ENCODE measurements at regions not wholly inside any gene's neighbourhood (a gene's known extent, or its start where the extent isn't known, plus 50 kb on each side); places are given as distances from the start of the nearest gene placed in this dataset.

DNA sequence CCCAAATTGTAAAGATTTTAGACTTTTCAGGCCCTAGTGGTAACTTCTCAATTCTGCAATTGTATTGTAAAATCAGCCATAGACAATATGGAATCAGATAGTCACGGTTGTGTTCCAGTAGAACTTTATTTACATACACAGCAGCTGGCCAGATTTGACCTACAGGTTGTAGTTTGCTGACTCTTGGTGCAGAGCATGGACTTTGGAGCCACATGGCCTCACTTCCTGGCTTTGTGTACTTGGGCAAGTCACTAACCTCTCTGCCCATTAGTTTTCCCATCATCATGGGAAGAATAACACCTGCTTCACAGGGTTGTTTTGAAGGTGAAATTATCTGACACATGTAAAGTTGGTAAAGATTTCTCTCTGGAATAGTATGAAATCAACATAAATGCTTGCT is 147.6 kb downstream of the TMEM200C start:
- H3K27ac ChIP-seq (ENCODE audit: low read depth) = no peak overlapping the region
- no peaks in the 10 kb centered on the region for H3K4me1 ChIP-seq (ENCODE audit: insufficient read depth)
- 55% methylated on average over 1 of the region's 1 CpG for WGBS
- H3K4me3 ChIP-seq (ENCODE audit: low read depth, low read length) = no peak overlapping the region
- H3K36me3 ChIP-seq (ENCODE audit: insufficient read depth) = no peaks in the 10 kb centered on the region
- no peak for DNase-seq (ENCODE audit: extremely low spot score)

DNA sequence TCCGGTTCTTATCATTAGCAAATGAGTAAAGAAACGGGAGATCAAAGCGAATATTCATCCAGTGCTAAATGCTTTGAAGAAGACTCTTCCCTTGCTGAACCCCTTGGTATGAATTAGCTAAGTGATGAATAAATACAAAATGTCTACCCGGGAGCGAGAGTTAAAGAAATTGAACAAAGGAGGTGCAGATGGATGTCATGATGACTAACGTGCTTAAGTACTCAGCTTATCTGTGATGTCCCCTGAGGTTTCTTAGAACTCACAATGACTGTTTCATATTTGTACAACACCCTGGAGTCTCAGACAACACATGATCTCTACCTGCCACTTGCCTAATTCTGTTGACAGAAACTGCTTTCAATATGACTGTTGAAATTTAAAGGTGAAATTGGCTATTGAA is 148.5 kb downstream of the TMEM200C start:
- DNase-seq (ENCODE audit: extremely low spot score) = no peak
- 46% methylated on average over 6 of the region's 6 CpGs for WGBS
- Histone ChIP-seq H3K27ac (ENCODE audit: low read depth) (no peak overlapping the region), H3K36me3 (ENCODE audit: insufficient read depth) (no peaks in the 10 kb centered on the region), H3K4me1 (ENCODE audit: insufficient read depth) (no peaks in the 10 kb centered on the region), H3K4me3 (ENCODE audit: low read depth, low read length) (no peak overlapping the region)

GRCh38 chr18:5744659-5745058 is 150.7 kb downstream of the TMEM200C start:
- Histone ChIP-seq H3K36me3 (ENCODE audit: insufficient read depth) (no peaks in the 10 kb centered on the region), H3K4me3 (ENCODE audit: low read depth, low read length) (no peak overlapping the region), H3K27ac (ENCODE audit: low read depth) (no peak overlapping the region), H3K4me1 (ENCODE audit: insufficient read depth) (no peaks in the 10 kb centered on the region)
- WGBS = 59% methylated on average over 3 of the region's 3 CpGs
- DNase-seq (ENCODE audit: extremely low spot score) = no peak

DNA sequence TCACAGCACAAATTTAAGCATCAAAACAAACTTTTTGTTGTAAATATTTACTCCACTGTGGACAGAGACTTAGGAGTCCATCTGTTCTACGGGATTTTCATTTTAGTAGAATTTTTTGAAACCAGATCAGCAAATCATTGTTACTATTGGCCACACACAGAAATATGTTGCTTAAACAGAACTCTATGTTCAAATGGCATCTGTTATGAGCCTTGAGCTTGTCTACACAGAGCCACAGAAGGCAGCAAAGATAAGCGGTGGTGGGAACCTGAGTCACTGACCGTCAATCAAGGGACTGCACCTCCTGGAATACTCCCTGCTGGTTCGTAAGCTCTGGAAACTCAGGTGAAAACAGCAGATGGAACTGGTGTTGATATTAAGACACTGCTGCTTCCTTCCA is 156.8 kb downstream of the TMEM200C start:
- 59% methylated on average over 4 of the region's 4 CpGs for WGBS
- H3K27ac ChIP-seq (ENCODE audit: low read depth) = no peak overlapping the region
- no peak overlapping the region for H3K4me3 ChIP-seq (ENCODE audit: low read depth, low read length)
- no peaks in the 10 kb centered on the region for H3K4me1 ChIP-seq (ENCODE audit: insufficient read depth)
- no peak for DNase-seq (ENCODE audit: extremely low spot score)
- H3K36me3 ChIP-seq (ENCODE audit: insufficient read depth) = no peaks in the 10 kb centered on the region

DNA sequence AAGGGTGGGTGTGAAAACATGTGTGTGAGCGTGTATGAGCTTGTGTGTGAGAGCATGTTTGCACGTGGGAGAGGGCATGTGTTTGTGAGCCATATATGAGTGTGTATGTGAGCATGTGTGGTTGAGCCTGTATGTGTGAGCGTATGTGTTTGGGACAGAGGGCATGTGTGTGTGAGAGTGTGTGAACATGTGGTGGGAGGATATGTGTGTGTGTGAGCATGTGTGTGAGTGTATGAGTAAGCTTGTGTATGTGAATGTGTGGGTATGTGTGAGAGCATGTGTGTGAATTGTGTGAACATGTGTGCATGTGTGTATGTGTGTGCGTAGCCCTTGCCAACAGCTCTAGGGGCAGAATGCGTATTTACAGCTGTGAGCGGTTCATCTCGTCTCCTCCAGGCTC is 163.0 kb downstream of the TMEM200C start:
- 92% methylated on average over 7 of the region's 7 CpGs for WGBS
- no peak for DNase-seq (ENCODE audit: extremely low spot score)
- Histone ChIP-seq H3K27ac (ENCODE audit: low read depth) (no peak overlapping the region), H3K4me3 (ENCODE audit: low read depth, low read length) (no peak overlapping the region), H3K36me3 (ENCODE audit: insufficient read depth) (no peaks in the 10 kb centered on the region), H3K4me1 (ENCODE audit: insufficient read depth) (no peaks in the 10 kb centered on the region)

GRCh38 chr18:5729983-5730699 is 165.2 kb downstream of the TMEM200C start:
- Histone ChIP-seq H3K4me3 (ENCODE audit: low read depth, low read length) (no peak overlapping the region), H3K4me1 (ENCODE audit: insufficient read depth) (no peaks in the 10 kb centered on the region), H3K36me3 (ENCODE audit: insufficient read depth) (no peaks in the 10 kb centered on the region), H3K27ac (ENCODE audit: low read depth) (no peak overlapping the region)
- no peak for DNase-seq (ENCODE audit: extremely low spot score)
- WGBS = 56% methylated on average over 6 of the region's 6 CpGs

GRCh38 chr18:5728531-5728930 is 166.8 kb downstream of the TMEM200C start:
- Histone ChIP-seq H3K4me1 (ENCODE audit: insufficient read depth) (no peaks in the 10 kb centered on the region), H3K4me3 (ENCODE audit: low read depth, low read length) (no peak overlapping the region), H3K27ac (ENCODE audit: low read depth) (no peak overlapping the region), H3K36me3 (ENCODE audit: insufficient read depth) (no peaks in the 10 kb centered on the region)
- WGBS = 15% methylated on average over 5 of the region's 5 CpGs
- DNase-seq (ENCODE audit: extremely low spot score) = no peak

DNA sequence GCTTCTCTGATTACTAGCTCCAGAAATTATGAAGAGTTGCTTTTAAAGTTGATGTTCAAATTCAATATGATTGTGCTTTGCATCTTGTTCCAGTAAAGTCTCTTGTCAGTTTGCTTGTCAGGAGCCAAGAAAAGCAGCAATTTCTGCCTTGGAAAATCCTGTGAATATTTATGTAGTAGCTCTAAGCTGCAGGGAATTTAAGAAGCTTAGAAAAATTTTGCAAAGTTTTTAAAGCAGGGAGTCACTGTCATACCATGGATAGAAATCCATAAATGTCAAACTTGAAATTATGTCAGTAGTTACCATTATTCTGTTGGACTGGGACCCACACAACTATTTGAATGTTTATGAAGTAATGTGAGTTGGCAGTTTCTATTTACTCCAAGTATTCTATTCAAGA is 169.3 kb downstream of the TMEM200C start:
- Histone ChIP-seq H3K27ac (ENCODE audit: low read depth) (no peak overlapping the region), H3K36me3 (ENCODE audit: insufficient read depth) (no peaks in the 10 kb centered on the region), H3K4me3 (ENCODE audit: low read depth, low read length) (no peak overlapping the region), H3K4me1 (ENCODE audit: insufficient read depth) (no peaks in the 10 kb centered on the region)
- no peak for DNase-seq (ENCODE audit: extremely low spot score)

GRCh38 chr18:5721924-5722323 is 173.4 kb downstream of the TMEM200C start:
- no peak for DNase-seq (ENCODE audit: extremely low spot score)
- H3K27ac ChIP-seq (ENCODE audit: low read depth) = no peak overlapping the region
- H3K4me1 ChIP-seq (ENCODE audit: insufficient read depth) = no peaks in the 10 kb centered on the region
- H3K36me3 ChIP-seq (ENCODE audit: insufficient read depth) = no peaks in the 10 kb centered on the region
- 77% methylated on average over 10 of the region's 10 CpGs for WGBS
- no peak overlapping the region for H3K4me3 ChIP-seq (ENCODE audit: low read depth, low read length)

- no peaks in the 10 kb centered on the region for H3K36me3 ChIP-seq (ENCODE audit: insufficient read depth)
- no peak overlapping the region for H3K27ac ChIP-seq (ENCODE audit: low read depth)
- H3K4me1 ChIP-seq (ENCODE audit: insufficient read depth) = no peaks in the 10 kb centered on the region
- H3K4me3 ChIP-seq (ENCODE audit: low read depth, low read length) = no peak overlapping the region
- no peak for DNase-seq (ENCODE audit: extremely low spot score)
- 69% methylated on average over 9 of the region's 9 CpGs for WGBS
Observed at GRCh38 chr18:5720132-5720531, 175.2 kb downstream of the TMEM200C start.

DNA sequence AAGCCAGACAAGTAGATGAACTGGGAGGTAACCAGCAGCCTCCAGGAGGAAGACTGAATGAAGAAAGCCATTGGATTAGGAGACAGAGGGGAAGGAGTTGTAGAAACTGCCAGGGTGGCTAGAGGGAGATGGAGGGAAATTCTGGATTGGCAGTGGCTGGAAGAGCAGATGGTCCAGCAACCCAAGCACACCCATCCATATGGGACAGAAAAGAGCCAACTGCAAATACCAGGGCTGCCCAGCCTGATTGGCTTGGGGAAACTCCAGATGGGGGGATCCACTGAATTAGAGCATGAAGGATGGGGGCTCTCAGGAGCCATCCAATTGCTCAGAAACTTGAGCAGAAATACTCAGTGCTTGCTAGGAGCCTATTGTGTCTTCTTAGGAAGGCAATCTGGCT is 173.5 kb upstream of the EPB41L3 start:
- Histone ChIP-seq H3K27ac (ENCODE audit: low read depth) (no peak overlapping the region), H3K36me3 (ENCODE audit: insufficient read depth) (no peaks in the 10 kb centered on the region), H3K4me1 (ENCODE audit: insufficient read depth) (no peaks in the 10 kb centered on the region), H3K4me3 (ENCODE audit: low read depth, low read length) (no peak overlapping the region)
- DNase-seq (ENCODE audit: extremely low spot score) = no peak

DNA sequence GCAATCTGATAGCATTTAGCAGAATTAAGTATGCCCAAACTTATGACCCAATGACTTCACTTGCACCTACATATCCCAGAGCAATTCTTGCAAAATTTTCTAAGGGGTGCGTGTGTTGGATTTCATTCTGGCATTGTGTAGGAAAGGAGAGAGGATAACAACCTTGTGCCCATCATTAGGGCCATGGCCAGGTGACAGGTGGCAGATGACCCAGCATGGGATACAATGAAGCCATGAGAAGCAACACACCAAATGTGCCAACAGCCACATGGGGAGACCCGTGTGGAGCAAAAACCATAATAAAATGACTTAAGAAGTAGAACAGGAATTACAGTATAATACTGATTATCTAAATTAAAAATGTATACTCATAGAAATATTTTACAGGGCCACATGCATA is 166.9 kb upstream of the EPB41L3 start:
- WGBS = 93% methylated on average over 2 of the region's 2 CpGs
- H3K4me1 ChIP-seq (ENCODE audit: insufficient read depth) = no peaks in the 10 kb centered on the region
- DNase-seq (ENCODE audit: extremely low spot score) = no peak
- no peak overlapping the region for H3K27ac ChIP-seq (ENCODE audit: low read depth)
- H3K4me3 ChIP-seq (ENCODE audit: low read depth, low read length) = no peak overlapping the region
- H3K36me3 ChIP-seq (ENCODE audit: insufficient read depth) = no peaks in the 10 kb centered on the region

GRCh38 chr18:5710235-5710634 is 166.4 kb upstream of the EPB41L3 start:
- Histone ChIP-seq H3K4me3 (ENCODE audit: low read depth, low read length) (no peak overlapping the region), H3K36me3 (ENCODE audit: insufficient read depth) (no peaks in the 10 kb centered on the region), H3K4me1 (ENCODE audit: insufficient read depth) (no peaks in the 10 kb centered on the region), H3K27ac (ENCODE audit: low read depth) (no peak overlapping the region)
- no peak for DNase-seq (ENCODE audit: extremely low spot score)
- 73% methylated on average over 4 of the region's 4 CpGs for WGBS

GRCh38 chr18:5709476-5710095 is 165.8 kb upstream of the EPB41L3 start:
- 82% methylated on average over 8 of the region's 8 CpGs for WGBS
- Histone ChIP-seq H3K4me1 (ENCODE audit: insufficient read depth) (no peaks in the 10 kb centered on the region), H3K36me3 (ENCODE audit: insufficient read depth) (no peaks in the 10 kb centered on the region), H3K27ac (ENCODE audit: low read depth) (no peak overlapping the region), H3K4me3 (ENCODE audit: low read depth, low read length) (no peak overlapping the region)
- no peak for DNase-seq (ENCODE audit: extremely low spot score)

DNA sequence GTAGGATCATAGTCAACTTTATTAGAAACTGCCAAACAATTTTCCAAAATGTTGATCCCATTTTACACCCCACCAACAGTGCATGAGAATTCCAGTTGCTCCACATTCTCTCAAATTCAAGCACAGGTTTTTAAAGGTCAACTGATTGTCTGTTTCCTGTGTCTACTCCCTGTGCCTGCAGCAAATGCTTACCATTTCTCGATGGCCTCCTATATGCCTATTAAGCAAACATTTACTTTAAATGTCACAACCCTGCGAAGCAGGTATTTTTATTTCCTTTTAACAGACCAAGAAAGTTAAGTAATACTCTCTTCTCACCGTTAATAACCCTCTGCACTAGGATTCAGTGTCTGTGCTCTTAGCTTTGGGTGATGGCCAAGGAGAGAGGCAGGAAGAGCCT is 163.8 kb upstream of the EPB41L3 start:
- Histone ChIP-seq H3K27ac (ENCODE audit: low read depth) (no peak overlapping the region), H3K36me3 (ENCODE audit: insufficient read depth) (no peaks in the 10 kb centered on the region), H3K4me1 (ENCODE audit: insufficient read depth) (no peaks in the 10 kb centered on the region), H3K4me3 (ENCODE audit: low read depth, low read length) (no peak overlapping the region)
- WGBS = 70% methylated on average over 3 of the region's 3 CpGs
- no peak for DNase-seq (ENCODE audit: extremely low spot score)

Data from urinary bladder (tissue), 3 donors.